ENCODE measurements at regions not wholly inside any gene's neighbourhood (a gene's known extent, or its start where the extent isn't known, plus 50 kb on each side); places are given as distances from the start of the nearest gene placed in this dataset.

GRCh38 chr4:43337707-43338106 is 445.2 kb downstream of the GRXCR1 start (continued):
- no peak for TF ChIP-seq EWSR1 (IDR thresholded peaks at IDR 0.05; ENCODE audit: borderline replicate concordance, low read depth, partially characterized antibody)
- no peak for TF ChIP-seq TBP (optimal IDR thresholded peaks at IDR 0.05; ENCODE audit: low read depth, low read length)
- TF ChIP-seq TAF7 (tag; IDR thresholded peaks at IDR 0.05): no peak
- TF ChIP-seq ELK1 (CRISPR knock-in tag; IDR thresholded peaks at IDR 0.05): no peak
- no peak for TF ChIP-seq BMI1 (IDR thresholded peaks at IDR 0.05; ENCODE audit: low read length)
- no peak for TF ChIP-seq NELFE (IDR thresholded peaks at IDR 0.05; ENCODE audit: insufficient read depth, insufficient read length)

GRCh38 chr4:43339435-43339834 is 446.9 kb downstream of the GRXCR1 start:
- Histone ChIP-seq H4K20me1 (replicated peaks; ENCODE audit: control insufficient read depth, insufficient read depth, low read length) (no peaks in the 10 kb centered on the region), H3K9me3 (replicated peaks; ENCODE audit: control insufficient read depth, insufficient read depth, low read depth, low read length) (no peaks in the 10 kb centered on the region), H3K27me3 (ENCODE audit: control insufficient read depth in 2 of 2, insufficient read depth in 2 of 2, low read length in 2 of 2) (no peaks in the 10 kb centered on the region), H3K9me1 (ENCODE audit: control insufficient read depth, insufficient read depth, low read length) (no peaks in the 10 kb centered on the region), H3K4me3 (no peak overlapping the region), H2AFZ (ENCODE audit: low read depth, low read length) (no peak overlapping the region), H3K4me2 (ENCODE audit: insufficient read depth, low read length) (no peak overlapping the region), H3K36me3 (ENCODE audit: control insufficient read depth, insufficient read depth, low read length) (no peaks in the 10 kb centered on the region), H3K9ac (ENCODE audit: insufficient read depth in 1 of 2, low read depth in 2 of 2, low read length in 2 of 2) (no peak overlapping the region), H3K4me1 (replicated peaks in 1 of 2; ENCODE audit: control insufficient read depth in 2 of 2, insufficient read depth in 2 of 2, low read length in 2 of 2) (no peaks in the 10 kb centered on the region), H3K79me2 (ENCODE audit: control insufficient read depth, insufficient read depth, low read length) (no peaks in the 10 kb centered on the region), H3K27ac (ENCODE audit: extremely low read depth, low read depth, low read length) (no peak overlapping the region)
- TF ChIP-seq ZBTB9 (CRISPR knock-in tag; IDR thresholded peaks at IDR 0.05) (no peak), ZNF12 (CRISPR knock-in tag; IDR thresholded peaks at IDR 0.05) (no peak), SMAD3 (CRISPR knock-in tag; conservative IDR thresholded peaks at IDR 0.05) (no peak)
- ATAC-seq: no peak
- no TSS peak for BruUV-seq (replicated peaks)
- intact Hi-C loops (cut with micrococcal nuclease): no loop called here
- CTCF ChIA-PET (ENCODE audit: low intra/inter-chr PET ratio): no interaction called here
- no peak for FAIRE-seq
- POLR2A ChIA-PET: no interaction called here
- DNase-seq (ENCODE audit: extremely low read depth in 1 of 4, low spot score in 3 of 4): no peak
- in situ Hi-C loops (cut with MboI): no loop called here
